Neural progenitor cell (in vitro differentiated cells): ENCODE measurements at regions not wholly inside any gene's neighbourhood (a gene's known extent, or its start where the extent isn't known, plus 50 kb on each side); places are given as distances from the start of the nearest gene placed in this dataset.

ENCODE experiments used
- DNase-seq: peaks from one replicate; pipeline ENCODE4 v3.0.0-alpha.2; 2016; ENCODE audit warnings: low spot score
- H2AFZ ChIP-seq: fragments of 200-600 bp; sonication (generic); replicated peaks from 2 replicates; pipeline ENCODE4 v1.6.1; 2016; ENCODE audit warnings: antibody characterized with exemption
- H3F3A ChIP-seq: fragments of 200-600 bp; sonication (generic); 2 replicates; pipeline ENCODE4 v1.6.1; 2016; ENCODE audit warnings: antibody characterized with exemption, low read depth
- H3K27ac ChIP-seq: fragments of 200-600 bp; sonication (generic); 2 replicates; pipeline ENCODE4 v1.5.1; 2016; ENCODE audit warnings: mild to moderate bottlenecking
- H3K27me3 ChIP-seq: fragments of 200-600 bp; sonication (generic); 2 replicates; pipeline ENCODE4 v1.6.1; 2016; ENCODE audit warnings: mild to moderate bottlenecking, moderate library complexity
- H3K36me3 ChIP-seq: fragments of 200-600 bp; sonication (generic); 2 replicates; pipeline ENCODE4 v1.5.1; 2016
- H3K4me1 ChIP-seq: fragments of 200-600 bp; sonication (generic); 2 replicates; pipeline ENCODE4 v1.6.1; 2016; ENCODE audit warnings: mixed run types
- H3K4me2 ChIP-seq: fragments of 200-600 bp; sonication (generic); 2 replicates; pipeline ENCODE4 v1.6.1; 2016
- H3K4me3 ChIP-seq: fragments of 200-600 bp; sonication (generic); 2 replicates; pipeline ENCODE4 v1.5.1; 2016
- H3K79me2 ChIP-seq: fragments of 200-600 bp; sonication (generic); 2 replicates; pipeline ENCODE4 v1.6.1; 2016; ENCODE audit warnings: low read depth
- H3K9ac ChIP-seq: fragments of 200-600 bp; sonication (generic); 2 replicates; pipeline ENCODE4 v1.6.1; 2016
- H3K9me3 ChIP-seq: fragments of 200-600 bp; sonication (generic); 2 replicates; pipeline ENCODE4 v1.5.1; 2016; ENCODE audit warnings: low read depth
- H4K20me1 ChIP-seq: fragments of 200-600 bp; sonication (generic); 2 replicates; pipeline ENCODE4 v1.6.1; 2016; ENCODE audit warnings: low read depth
- H3K27ac Mint-ChIP-seq: 3 replicates; pipeline ENCODE4 v1.8.0; 2021; ENCODE audit warnings: mixed read lengths
- H3K27me3 Mint-ChIP-seq: 2 replicates; pipeline ENCODE4 v1.8.0; 2022; ENCODE audit warnings: low read depth, mild to moderate bottlenecking, inconsistent platforms, moderate library complexity, mixed read lengths; ENCODE audit not compliant: insufficient read depth
- H3K36me3 Mint-ChIP-seq: 3 replicates; pipeline ENCODE4 v1.8.0; 2021; ENCODE audit warnings: mixed read lengths
- H3K4me1 Mint-ChIP-seq: 3 replicates; pipeline ENCODE4 v1.8.0; 2021; ENCODE audit warnings: mixed read lengths
- H3K4me3 Mint-ChIP-seq: 3 replicates; pipeline ENCODE4 v1.8.0; 2021; ENCODE audit warnings: mild to moderate bottlenecking, moderate library complexity, mixed read lengths
- H3K9me3 Mint-ChIP-seq: 3 replicates; pipeline ENCODE4 v1.8.0; 2020; ENCODE audit warnings: mixed read lengths
- EZH2 ChIP-seq: fragments of 200-600 bp; sonication (generic); IDR thresholded peaks from 2 replicates; pipeline ENCODE4 v1.6.1; 2017; ENCODE audit warnings: antibody characterized with exemption, mild to moderate bottlenecking, moderate library complexity
- EZH2phosphoT487 ChIP-seq: fragments of 200-600 bp; sonication (generic); IDR thresholded peaks from 2 replicates; pipeline ENCODE4 v1.6.1; 2017; ENCODE audit warnings: antibody characterized with exemption
- TF ChIP-seq, protein P1 (sequence below): fragments of 200-600 bp; sonication (generic); IDR thresholded peaks from 2 replicates; pipeline ENCODE4 v1.5.1; 2017; ENCODE audit warnings: antibody characterized with exemption, mild to moderate bottlenecking

- H4K20me1 ChIP-seq: no peaks in the 10 kb centered on the region
- peaks cover 18% of the 10 kb centered on the region for H3F3A ChIP-seq
- peaks cover 8% of the 10 kb centered on the region for H3K4me1 ChIP-seq
- H3K79me2 ChIP-seq: no peaks in the 10 kb centered on the region
- peak overlapping the region; percentile 99 for H3K4me2 ChIP-seq
- Mint-ChIP-seq H3K4me1 (peaks cover 20% of the 10 kb centered on the region), H3K4me3 (peak overlapping the region; percentile 77), H3K27ac (no peak overlapping the region), H3K9me3 (peaks cover 3% of the 10 kb centered on the region), H3K36me3 (no peaks in the 10 kb centered on the region), H3K27me3 (peaks cover 29% of the 10 kb centered on the region)
- H3K36me3 ChIP-seq: no peaks in the 10 kb centered on the region
- TF ChIP-seq, protein P1, sequence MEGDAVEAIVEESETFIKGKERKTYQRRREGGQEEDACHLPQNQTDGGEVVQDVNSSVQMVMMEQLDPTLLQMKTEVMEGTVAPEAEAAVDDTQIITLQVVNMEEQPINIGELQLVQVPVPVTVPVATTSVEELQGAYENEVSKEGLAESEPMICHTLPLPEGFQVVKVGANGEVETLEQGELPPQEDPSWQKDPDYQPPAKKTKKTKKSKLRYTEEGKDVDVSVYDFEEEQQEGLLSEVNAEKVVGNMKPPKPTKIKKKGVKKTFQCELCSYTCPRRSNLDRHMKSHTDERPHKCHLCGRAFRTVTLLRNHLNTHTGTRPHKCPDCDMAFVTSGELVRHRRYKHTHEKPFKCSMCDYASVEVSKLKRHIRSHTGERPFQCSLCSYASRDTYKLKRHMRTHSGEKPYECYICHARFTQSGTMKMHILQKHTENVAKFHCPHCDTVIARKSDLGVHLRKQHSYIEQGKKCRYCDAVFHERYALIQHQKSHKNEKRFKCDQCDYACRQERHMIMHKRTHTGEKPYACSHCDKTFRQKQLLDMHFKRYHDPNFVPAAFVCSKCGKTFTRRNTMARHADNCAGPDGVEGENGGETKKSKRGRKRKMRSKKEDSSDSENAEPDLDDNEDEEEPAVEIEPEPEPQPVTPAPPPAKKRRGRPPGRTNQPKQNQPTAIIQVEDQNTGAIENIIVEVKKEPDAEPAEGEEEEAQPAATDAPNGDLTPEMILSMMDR: no peak
- peak; percentile 53 for TF ChIP-seq EZH2
- peak; percentile 65 for TF ChIP-seq EZH2phosphoT487
- peak; percentile 68 for DNase-seq
- no peak overlapping the region for H3K9ac ChIP-seq
- peaks cover 65% of the 10 kb centered on the region for H3K27me3 ChIP-seq
- no peaks in the 10 kb centered on the region for H3K9me3 ChIP-seq
- no peak overlapping the region for H3K27ac ChIP-seq
- H2AFZ ChIP-seq: peak overlapping the region; percentile 19
- H3K4me3 ChIP-seq: peak overlapping the region; percentile 56
Observed at GRCh38 chr6:166253778-166254204, 54.4 kb downstream of the PRR18 start.

GRCh38 chr6:166253281-166253681 lies 54.9 kb downstream of the PRR18 start:
- Histone ChIP-seq H3K36me3 (no peaks in the 10 kb centered on the region), H3K4me3 (peak overlapping the region; percentile 56), H4K20me1 (no peaks in the 10 kb centered on the region), H3K4me2 (peak overlapping the region; percentile 99), H2AFZ (peak overlapping the region; percentile 19), H3K9ac (no peak overlapping the region), H3K4me1 (peaks cover 8% of the 10 kb centered on the region), H3K79me2 (no peaks in the 10 kb centered on the region), H3K27me3 (peaks cover 60% of the 10 kb centered on the region), H3F3A (peaks cover 18% of the 10 kb centered on the region), H3K9me3 (no peaks in the 10 kb centered on the region), H3K27ac (no peak overlapping the region)
- Mint-ChIP-seq H3K27ac (no peak overlapping the region), H3K4me3 (peak overlapping the region; percentile 83), H3K4me1 (peaks cover 17% of the 10 kb centered on the region), H3K36me3 (no peaks in the 10 kb centered on the region), H3K9me3 (peaks cover 3% of the 10 kb centered on the region), H3K27me3 (peaks cover 31% of the 10 kb centered on the region)
- TF ChIP-seq, protein P1: no peak
- TF ChIP-seq EZH2 (no peak), EZH2phosphoT487 (no peak)
- DNase-seq: peak; percentile 80

DNA sequence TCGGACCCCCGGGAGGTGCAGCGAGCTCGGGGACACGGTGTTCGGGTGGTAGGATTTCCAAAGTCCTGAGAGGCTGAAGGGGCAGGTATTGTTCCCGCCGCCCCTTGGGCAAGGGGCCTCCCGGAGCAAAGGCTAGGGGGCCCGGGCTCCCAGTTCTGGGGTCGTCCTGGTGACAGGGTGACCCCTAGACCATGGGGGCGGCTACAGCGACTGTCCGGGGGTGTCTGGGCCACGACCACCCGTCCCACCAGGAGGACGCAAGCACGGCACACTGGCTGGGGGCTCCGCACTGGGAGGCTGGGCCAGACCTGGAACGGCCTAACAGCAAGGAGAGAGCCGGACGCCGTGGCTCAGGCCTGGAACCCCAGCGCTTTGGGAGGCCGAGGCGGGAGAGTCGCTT lies 55.6 kb downstream of the PRR18 start:
- Histone ChIP-seq H4K20me1 (no peaks in the 10 kb centered on the region), H3K4me3 (no peak overlapping the region)
- no peak for TF ChIP-seq EZH2
- TF ChIP-seq, protein P1: no peak
- TF ChIP-seq EZH2phosphoT487: no peak

More for the DNA sequence above, 55.6 kb downstream of the PRR18 start:
- no peak overlapping the region for H3K9ac ChIP-seq
- H3K9me3 Mint-ChIP-seq: peaks cover 3% of the 10 kb centered on the region
- H3K4me1 ChIP-seq: peaks cover 8% of the 10 kb centered on the region
- no peak overlapping the region for H3K27ac Mint-ChIP-seq
- peaks cover 60% of the 10 kb centered on the region for H3K27me3 ChIP-seq
- DNase-seq: no peak
- no peaks in the 10 kb centered on the region for H3K36me3 Mint-ChIP-seq
- peaks cover 18% of the 10 kb centered on the region for H3F3A ChIP-seq
- no peaks in the 10 kb centered on the region for H3K79me2 ChIP-seq
- no peak overlapping the region for H3K27ac ChIP-seq
- no peak overlapping the region for H3K4me3 Mint-ChIP-seq
- no peaks in the 10 kb centered on the region for H3K36me3 ChIP-seq
- H3K4me2 ChIP-seq: no peak overlapping the region
- peaks cover 31% of the 10 kb centered on the region for H3K27me3 Mint-ChIP-seq
- no peak overlapping the region for H2AFZ ChIP-seq
- peaks cover 11% of the 10 kb centered on the region for H3K4me1 Mint-ChIP-seq
- H3K9me3 ChIP-seq: no peaks in the 10 kb centered on the region
